Stimulated activated CD8-positive, alpha-beta memory T cell treated with anti-CD3 and anti-CD28 coated beads, Interleukin-4, amount 100 ng/mL, for 48 hours (primary cell): ENCODE measurements at regions not wholly inside any gene's neighbourhood (a gene's known extent, or its start where the extent isn't known, plus 50 kb on each side); places are given as distances from the start of the nearest gene placed in this dataset.

ENCODE experiments used
- DNase-seq: peaks from one replicate; pipeline ENCODE4 v3.0.0-alpha.2; 2020

DNA sequence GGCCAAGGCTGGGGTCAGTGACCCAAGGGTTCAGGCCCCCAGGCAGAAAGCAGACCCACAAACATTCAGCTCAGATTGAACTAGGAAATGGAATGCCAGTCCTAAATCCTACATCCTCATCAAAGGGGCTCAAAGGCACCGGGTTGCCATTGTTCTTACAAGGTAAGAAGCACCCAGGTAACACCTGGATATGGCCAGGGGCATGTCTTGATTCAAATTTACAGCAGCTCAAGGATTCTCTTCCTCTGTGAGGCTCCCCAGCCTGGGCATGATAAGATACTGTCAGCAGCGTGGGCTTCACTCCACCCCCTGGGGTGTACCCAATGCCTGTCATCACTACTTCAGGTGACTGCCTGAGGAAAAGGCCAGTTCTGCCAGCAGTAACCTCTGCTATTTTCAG is 92.1 kb upstream of the FSTL4 start:
- DNase-seq: no peak

DNA sequence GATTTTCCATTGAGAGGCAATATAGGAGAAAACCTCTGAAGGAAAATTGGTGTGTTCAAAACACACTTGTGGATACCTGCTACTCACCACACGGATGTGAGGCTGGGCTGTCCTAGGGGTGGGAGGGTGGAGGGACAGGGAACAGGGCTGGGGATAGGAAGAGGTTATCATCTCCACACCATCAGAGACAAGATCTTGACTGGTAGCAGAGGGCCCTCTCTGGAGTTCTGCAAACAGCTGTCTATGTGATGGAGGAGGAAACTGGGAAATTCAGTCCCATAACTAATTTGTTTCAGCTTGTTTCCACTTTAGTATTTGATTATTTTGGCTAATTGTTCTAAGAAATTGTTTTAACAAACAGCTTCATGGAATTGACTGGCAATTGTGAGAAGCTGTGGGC is 91.6 kb upstream of the FSTL4 start:
- DNase-seq: no peak

- peak; percentile 17 for DNase-seq
These were observed 90.7 kb upstream of the FSTL4 start for GRCh38 chr5:133702791-133703770.

DNA sequence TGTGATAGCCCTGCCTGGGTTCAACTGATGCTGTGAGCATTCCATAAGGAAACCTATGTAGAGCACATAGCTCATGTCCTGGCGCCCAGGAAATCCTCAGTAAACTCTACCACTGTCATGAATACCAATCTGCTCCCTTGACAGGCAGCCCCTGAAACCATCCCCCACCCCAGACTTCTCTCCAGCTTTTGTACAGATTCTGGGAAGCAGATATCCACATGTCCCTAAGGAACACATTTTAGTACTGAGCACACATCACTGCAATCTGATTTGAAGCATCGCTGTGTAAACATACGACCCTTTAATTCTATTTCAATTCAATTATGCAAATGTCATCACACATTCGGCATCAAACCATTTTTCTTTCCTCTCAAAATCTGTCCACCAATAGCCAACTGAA is 89.5 kb upstream of the FSTL4 start:
- peak; percentile 1 for DNase-seq

GRCh38 chr5:133700251-133700650 is 87.9 kb upstream of the FSTL4 start:
- peak; percentile 7 for DNase-seq

- peak; percentile 23 for DNase-seq
These were observed 86.5 kb upstream of the FSTL4 start for GRCh38 chr5:133698646-133699526.

DNA sequence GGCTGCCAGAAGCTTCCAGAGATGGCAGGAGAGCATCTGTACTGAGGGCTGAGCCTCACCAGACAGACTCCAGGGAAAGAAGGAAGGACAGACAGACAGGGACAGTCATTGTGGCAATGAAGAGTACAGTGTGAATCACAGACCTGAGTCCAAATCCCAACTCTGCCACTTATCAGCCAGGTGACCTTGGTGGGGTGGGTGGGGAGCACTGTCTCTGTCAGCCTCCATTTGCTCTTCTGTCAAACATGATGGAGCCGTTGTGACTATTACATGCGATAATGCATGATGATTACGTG is 85.9 kb upstream of the FSTL4 start:
- DNase-seq: no peak

- DNase-seq: peak; percentile 21
These were observed 85.4 kb upstream of the FSTL4 start for GRCh38 chr5:133697536-133698258.

- peak; percentile 8 for DNase-seq
These were observed 84.6 kb upstream of the FSTL4 start for GRCh38 chr5:133696782-133697507.

- peak; percentile 2 for DNase-seq
These were observed 83.8 kb upstream of the FSTL4 start for GRCh38 chr5:133696006-133696584.

GRCh38 chr5:133694181-133694831 is 82.0 kb upstream of the FSTL4 start:
- no peak for DNase-seq

DNA sequence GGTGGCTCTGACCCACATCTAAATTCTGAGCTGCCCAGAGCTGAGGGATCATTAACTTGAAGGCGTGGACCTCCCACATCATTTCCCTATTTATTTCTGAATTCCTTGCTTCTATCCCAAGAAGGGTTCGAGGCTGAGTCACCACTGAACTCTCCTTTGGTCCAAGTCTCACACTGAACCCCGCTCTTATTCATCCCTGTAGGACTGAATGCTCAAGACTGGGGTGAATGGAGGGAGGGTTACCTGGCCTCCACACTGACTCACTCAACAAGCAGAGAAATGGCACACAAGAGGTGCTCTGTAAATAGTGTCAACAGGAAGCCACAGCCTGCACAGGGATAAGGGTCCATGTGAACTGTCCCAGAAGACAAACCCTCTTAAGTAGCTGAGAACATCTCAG is 79.1 kb upstream of the FSTL4 start:
- no peak for DNase-seq

DNA sequence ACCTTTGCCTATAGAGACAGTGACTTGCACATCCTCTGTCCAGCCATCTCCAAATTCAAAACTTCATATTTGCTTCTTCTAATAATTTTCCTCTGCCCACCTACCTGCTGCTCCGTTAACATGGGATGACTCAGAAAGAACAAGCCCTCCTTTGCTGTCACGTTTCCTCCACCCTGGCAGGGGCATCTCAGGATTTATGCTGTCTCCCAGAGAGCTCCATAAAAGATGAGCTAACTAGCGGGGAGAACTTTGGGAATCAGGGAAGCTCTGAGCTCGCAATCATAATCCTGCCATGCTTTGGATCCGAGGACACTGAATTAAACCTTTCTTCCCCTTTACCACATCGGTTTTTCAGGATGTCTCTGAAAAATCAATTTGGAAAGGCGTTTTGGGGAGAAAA is 78.4 kb upstream of the FSTL4 start:
- no peak for DNase-seq

DNA sequence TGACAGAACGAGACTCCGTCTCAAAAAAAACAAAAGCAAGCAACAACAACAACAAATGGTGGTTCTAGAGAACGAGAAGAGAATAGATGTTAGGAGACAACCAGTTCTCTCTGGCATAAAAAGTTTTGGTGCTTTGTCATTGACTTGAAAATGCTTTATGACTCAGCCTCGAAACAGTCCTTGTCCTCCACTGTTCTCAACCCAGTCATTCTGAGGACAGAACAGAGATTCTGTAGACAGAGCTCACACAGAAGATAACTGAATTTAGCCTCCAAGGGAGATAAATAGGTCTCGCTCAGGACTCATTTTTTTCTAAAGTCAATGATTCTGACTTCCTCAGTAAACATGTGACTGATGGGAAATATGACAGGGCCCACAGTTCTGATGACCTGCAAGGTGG is 76.0 kb upstream of the FSTL4 start:
- DNase-seq: no peak

DNA sequence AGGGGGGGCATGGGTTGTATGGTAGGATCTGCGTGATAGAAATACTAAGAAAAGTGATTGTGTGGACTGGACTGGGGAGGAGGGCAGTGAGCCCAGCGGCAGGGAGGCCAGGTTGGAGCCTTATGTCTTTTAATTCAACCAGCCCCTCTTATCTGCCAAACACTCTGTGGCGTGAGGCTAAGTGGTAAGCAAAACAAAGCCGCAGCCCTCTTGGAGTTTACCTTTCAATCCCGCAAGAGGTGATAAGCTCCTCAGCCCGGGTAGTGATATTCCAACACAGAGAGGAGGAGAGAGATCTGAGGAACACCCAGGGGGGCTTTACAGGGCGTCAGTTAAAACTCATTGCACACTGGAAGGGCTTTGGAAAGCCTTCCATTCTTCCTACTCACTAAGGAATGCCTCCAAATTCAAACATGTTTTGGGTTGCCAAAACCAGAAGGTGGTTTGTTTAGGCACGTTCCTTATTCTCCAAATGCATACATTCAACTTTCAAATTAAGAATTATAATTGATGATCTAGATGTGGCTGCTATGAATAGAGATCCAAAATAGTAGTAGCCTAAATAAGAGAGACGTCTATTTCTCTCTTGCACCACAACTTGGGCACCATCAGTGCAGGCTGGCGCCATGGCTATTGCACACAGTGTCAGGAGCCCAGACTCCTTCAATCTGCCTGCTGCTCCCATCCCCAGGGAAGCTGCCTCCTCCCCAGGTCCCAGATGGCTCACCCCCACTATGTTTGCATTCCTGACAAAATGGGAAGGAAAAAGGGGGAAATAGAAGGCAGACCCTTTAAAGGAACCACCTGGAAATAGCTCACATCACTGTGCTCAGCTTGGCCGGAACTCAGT is 75.1 kb upstream of the FSTL4 start:
- DNase-seq: no peak

GRCh38 chr5:133686566-133686965 is 74.2 kb upstream of the FSTL4 start:
- DNase-seq: no peak

- DNase-seq: no peak
These were observed 73.2 kb upstream of the FSTL4 start for GRCh38 chr5:133685402-133686018.

DNA sequence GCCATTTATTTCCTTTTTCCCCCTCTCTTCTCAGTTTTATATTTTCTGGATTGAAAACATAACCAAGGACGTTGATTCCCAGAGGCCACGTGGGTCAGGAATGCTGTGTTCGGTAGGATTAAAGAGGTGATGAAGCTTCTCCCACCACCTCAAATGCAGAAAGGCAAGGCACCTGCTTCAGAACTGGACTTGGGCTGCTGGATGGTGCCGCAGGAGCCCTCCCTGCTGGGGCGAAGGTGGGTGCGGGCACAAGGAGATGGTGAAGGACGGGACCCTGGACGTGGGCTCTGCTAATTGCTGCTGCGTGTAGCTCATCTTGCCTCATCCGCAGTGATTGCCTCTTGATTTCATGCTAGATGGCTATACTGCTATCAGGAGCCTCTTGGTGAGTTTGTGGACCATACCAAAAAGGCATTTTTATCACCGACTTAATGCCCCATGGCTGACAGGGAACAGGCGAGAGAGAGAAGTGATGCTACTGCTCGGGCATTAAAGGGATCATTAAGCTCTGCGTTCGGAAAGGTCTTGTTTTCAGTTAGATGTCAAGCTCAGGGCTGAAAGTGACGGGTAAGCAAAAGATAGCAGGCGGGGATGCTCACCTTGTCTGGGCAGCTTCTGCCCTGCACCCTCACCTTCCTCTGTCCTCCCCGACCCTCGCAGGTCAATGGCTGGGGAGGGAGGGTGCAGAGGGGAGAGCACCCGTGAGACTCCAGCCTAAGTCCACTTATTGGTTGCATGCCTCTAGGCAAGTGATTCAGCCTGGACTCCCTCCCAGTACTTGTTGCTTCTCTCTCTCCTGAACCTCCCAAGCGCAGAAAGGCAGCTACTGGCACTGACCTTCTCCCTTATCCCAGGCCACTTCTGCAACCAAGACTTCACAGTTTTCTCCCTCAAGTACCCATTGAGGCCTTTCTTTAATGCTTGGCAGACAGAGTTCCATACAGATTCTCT is 71.6 kb upstream of the FSTL4 start:
- DNase-seq: peak; percentile 5

GRCh38 chr5:133682451-133682850 is 70.1 kb upstream of the FSTL4 start:
- peak; percentile 19 for DNase-seq
